ENCODE measurements at regions not wholly inside any gene's neighbourhood (a gene's known extent, or its start where the extent isn't known, plus 50 kb on each side); places are given as distances from the start of the nearest gene placed in this dataset.

GRCh38 chr4:14478504-14478903 lies 523.8 kb upstream of the CPEB2 start:
- no peak for DNase-seq (ENCODE audit: low read depth in 4 of 4, low spot score in 3 of 4)

DNA sequence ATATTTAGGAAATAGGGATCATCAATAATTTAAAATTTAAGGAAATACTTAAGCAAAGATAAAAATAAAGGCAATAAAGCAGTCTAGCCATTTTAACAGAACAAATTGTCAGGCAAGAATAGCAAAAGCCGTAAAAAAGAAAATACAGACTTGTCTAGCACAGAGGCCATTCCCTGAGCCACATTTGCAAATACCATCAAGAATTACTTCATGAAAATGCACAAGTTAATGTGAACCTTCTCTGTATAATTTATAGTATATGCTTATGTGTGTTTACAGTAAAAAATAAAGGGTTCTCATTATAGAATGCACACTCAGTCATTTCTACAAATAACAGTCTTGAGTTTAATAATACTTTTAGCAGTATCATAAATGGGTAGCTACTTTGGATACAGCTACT lies 505.9 kb upstream of the CPEB2 start:
- DNase-seq (ENCODE audit: low read depth in 4 of 4, low spot score in 3 of 4), result no peak

DNA sequence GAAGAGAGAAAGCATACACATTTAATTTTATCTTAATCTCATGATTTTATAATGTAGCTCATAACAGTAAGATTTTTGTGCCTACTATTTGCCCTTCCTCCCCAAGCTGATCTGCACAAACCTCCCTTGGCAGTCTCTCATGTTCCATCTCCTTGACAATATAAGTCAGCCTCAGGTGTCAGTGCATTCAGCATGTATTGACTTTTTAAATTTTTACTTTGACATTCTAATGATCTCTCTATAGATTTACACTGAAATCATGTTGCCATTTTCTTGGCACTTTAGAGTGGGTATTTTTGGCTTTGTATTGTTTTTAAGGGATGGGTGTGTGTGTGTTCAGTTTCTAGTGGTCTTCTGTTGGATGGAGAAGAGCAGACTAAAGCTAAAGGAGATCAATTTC lies 505.3 kb upstream of the CPEB2 start:
- DNase-seq (ENCODE audit: low read depth in 4 of 4, low spot score in 3 of 4), result no peak

- no peak for DNase-seq (ENCODE audit: low read depth in 4 of 4, low spot score in 3 of 4)
Measured at GRCh38 chr4:14504162-14504561, 498.1 kb upstream of the CPEB2 start.

DNA sequence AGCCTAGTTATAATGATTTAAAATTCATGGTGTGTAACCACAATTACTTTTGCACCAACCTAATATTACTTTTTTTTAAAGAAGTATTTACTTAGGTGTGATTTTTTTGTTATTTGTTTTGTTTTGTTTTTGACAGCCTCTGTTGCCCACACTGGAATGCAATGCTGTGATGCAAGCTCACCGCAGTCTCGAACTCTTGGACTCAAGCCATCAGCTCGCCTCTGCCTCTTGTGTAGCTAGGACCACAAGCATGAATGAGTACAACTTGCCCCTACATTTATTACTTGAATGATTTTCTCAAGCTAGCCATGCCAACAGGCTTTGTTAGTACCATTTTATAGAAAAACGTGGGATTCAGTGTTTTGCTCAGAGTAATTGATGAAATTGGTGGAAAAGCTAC lies 488.8 kb upstream of the CPEB2 start:
- DNase-seq (ENCODE audit: low read depth in 4 of 4, low spot score in 3 of 4), result no peak

- no peak for DNase-seq (ENCODE audit: low read depth in 4 of 4, low spot score in 3 of 4)
Measured at GRCh38 chr4:14515556-14515955, 486.7 kb upstream of the CPEB2 start.

DNA sequence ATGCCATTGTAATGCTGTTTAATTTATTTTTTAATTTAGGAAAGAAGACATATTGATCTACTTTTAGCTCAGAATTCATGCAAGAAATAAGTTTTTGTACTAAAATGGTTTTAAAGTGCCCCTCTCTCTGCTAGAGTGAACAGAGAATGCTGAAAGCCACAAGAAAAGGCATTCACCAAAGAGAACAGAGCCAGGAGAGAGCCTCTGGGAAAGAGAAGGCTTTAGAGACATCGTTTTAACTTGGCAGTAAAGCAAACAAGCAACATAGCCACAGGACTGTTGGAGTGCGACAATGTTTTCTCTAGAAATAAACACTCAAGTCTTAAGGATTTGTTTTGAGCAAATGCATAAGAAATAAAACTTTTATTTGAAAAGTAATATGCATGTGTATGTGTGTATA lies 484.1 kb upstream of the CPEB2 start:
- DNase-seq (ENCODE audit: low read depth in 4 of 4, low spot score in 3 of 4), result no peak

DNA sequence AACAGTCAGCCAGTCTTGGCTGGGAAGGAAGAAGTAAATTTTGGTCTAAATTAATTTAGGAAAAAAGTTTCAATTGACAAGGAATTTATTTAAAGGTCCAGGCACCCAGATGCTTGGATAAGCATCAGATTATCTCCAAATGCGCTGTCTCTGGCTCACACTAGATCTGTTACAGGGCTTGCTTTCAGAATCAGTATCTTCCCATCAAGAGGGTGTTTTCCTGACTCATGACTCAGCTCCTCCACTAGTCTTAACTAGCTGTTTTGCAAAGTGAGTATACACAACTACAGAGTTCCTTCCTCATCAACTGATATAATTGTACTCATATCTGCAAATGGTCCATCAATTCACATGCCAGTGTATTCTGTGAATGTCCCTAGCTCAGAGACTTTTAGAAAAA lies 482.1 kb upstream of the CPEB2 start:
- DNase-seq (ENCODE audit: low read depth in 4 of 4, low spot score in 3 of 4), result no peak

GRCh38 chr4:14524276-14524675 lies 478.0 kb upstream of the CPEB2 start:
- no peak for DNase-seq (ENCODE audit: low read depth in 4 of 4, low spot score in 3 of 4)

GRCh38 chr4:14528918-14529317 lies 473.4 kb upstream of the CPEB2 start:
- no peak for DNase-seq (ENCODE audit: low read depth in 4 of 4, low spot score in 3 of 4)

- no peak for DNase-seq (ENCODE audit: low read depth in 4 of 4, low spot score in 3 of 4)
Measured at GRCh38 chr4:14529653-14530052, 472.6 kb upstream of the CPEB2 start.

GRCh38 chr4:14532436-14532835 lies 469.8 kb upstream of the CPEB2 start:
- no peak for DNase-seq (ENCODE audit: low read depth in 4 of 4, low spot score in 3 of 4)

DNA sequence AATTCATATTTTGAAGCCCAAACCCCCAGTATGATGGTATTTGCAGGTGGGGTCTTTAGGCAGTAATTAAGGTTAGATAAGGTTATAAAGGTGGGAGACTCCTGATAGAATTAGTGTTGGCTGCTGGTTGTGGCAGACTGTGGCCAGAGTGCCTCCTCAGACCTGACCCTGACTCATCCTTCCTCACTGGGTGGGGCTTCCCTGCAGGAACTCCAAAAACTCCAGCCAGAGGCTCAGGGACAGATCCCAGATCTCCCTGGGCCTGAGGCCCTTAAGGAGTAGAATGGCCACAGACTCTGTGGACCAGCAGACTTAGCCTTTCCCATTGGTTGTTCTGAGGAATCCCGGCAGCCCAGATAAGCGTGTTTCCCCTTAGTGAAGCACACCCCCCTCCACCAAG lies 463.0 kb upstream of the CPEB2 start:
- DNase-seq (ENCODE audit: low read depth in 4 of 4, low spot score in 3 of 4), result no peak

GRCh38 chr4:14545163-14545562 lies 457.1 kb upstream of the CPEB2 start:
- no peak for DNase-seq (ENCODE audit: low read depth in 4 of 4, low spot score in 3 of 4)

GRCh38 chr4:14545807-14546206 lies 456.5 kb upstream of the CPEB2 start:
- DNase-seq (ENCODE audit: low read depth in 4 of 4, low spot score in 3 of 4), result no peak

- DNase-seq (ENCODE audit: low read depth in 4 of 4, low spot score in 3 of 4), result no peak
Measured at GRCh38 chr4:14552119-14552518, 450.2 kb upstream of the CPEB2 start.

GRCh38 chr4:14559646-14560045 lies 442.6 kb upstream of the CPEB2 start:
- DNase-seq (ENCODE audit: low read depth in 4 of 4, low spot score in 3 of 4), result no peak

DNA sequence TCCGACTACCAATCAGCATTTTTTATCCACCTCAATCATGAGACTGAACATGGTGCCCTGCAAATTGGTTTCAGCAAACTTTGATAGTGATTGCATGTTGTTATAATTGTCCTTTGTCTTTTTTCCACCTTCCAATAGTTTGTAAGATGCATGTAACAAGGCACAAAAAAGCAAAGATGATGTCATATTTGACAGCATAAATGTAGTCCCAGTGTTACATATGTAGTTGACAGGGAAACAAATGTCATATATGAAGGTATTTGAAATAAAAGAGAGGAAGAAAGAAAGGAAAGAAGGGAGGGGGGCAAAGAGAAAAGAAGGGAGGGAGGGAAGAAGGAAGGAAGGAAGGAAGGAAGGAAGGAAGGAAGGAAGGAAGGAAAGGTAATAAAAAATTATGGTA lies 441.7 kb upstream of the CPEB2 start:
- no peak for DNase-seq (ENCODE audit: low read depth in 4 of 4, low spot score in 3 of 4)

DNA sequence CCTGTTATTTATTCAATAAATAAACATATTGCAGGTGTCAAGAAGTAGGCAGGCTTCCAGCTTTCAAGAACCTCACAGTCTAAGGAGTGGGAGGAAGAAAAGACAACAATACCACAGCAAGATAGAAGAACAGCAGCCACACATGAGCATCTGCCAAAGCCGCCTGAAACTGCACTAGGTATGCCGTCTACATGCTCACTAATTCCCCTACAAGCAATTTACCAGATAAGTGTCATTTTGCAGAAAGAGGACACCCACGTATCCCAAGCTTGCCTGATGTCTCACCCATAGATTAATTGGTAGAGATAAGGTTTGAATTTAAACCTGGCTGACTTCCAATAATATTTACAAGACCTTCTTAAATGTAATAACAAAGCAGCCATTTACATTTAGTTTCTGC lies 439.4 kb upstream of the CPEB2 start:
- no peak for DNase-seq (ENCODE audit: low read depth in 4 of 4, low spot score in 3 of 4)

GRCh38 chr4:14564281-14564680 lies 438.0 kb upstream of the CPEB2 start:
- DNase-seq (ENCODE audit: low read depth in 4 of 4, low spot score in 3 of 4), result no peak

DNA sequence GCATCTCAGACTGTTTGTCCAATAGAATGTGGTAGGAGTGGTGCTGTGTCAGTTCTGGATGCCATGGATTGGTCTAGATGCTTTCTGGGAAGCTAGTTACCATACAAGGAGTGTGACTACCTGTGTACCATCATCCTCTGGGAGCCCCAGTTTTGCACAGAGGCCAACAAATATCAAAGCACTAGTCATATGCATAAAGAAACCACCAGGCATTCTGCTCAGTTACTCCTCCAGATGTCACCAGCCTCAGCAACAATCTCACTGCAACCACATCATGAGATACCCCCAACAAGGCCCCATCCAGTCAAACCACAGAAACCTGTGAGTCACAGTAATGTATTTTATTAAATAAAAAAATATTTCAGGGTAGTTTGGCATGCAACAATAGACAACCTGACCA lies 435.8 kb upstream of the CPEB2 start:
- DNase-seq (ENCODE audit: low read depth in 4 of 4, low spot score in 3 of 4), result no peak

GRCh38 chr4:14568351-14568750 lies 433.9 kb upstream of the CPEB2 start:
- no peak for DNase-seq (ENCODE audit: low read depth in 4 of 4, low spot score in 3 of 4)

DNA sequence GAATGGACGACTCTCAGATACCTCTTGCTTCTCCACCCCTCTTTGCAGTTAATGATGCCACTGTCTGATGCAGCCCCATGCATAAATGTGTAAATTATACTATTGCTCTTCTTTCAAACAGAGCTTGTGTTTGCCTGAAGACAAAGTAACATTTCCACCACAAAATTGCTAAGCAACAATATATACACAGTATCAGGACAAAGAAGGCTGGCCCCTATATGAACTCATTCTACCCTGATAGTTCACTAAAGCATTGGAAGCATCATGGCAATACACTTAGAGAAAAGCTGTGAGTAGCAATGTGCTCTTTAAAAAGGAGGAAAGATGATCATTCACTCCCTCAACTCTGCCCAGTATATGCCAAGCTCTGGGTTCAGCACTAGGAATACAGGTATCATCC lies 427.0 kb upstream of the CPEB2 start:
- DNase-seq (ENCODE audit: low read depth in 4 of 4, low spot score in 3 of 4), result no peak

- no peak for DNase-seq (ENCODE audit: low read depth in 4 of 4, low spot score in 3 of 4)
Measured at GRCh38 chr4:14575919-14576318, 426.4 kb upstream of the CPEB2 start.
